BJ (cell line): ENCODE measurements at regions not wholly inside any gene's neighbourhood (a gene's known extent, or its start where the extent isn't known, plus 50 kb on each side); places are given as distances from the start of the nearest gene placed in this dataset.
A peak's percentile ranks its signal among the peaks of the same experiment; 100 is the strongest.
"Not testable (repeated sequence)": the region's sequence is repeated elsewhere in the genome, so short reads cannot be mapped to it uniquely, and the experiment has no call there.

Experiments
- CTCF ChIA-PET: fragments of 350-600 bp; formaldehyde crosslinking; extraction: SDS; loops from one replicate; lab custom pipeline; 2021; ENCODE audit warnings: antibody characterized with exemption, inconsistent platforms; lab: Yijun Ruan, JAX
- POLR2A ChIA-PET: fragments of 300-600 bp; sonication (Branson Sonifier 250); formaldehyde crosslinking; extraction: SDS; loops from one replicate; lab custom pipeline; 2021; ENCODE audit warnings: antibody characterized with exemption; lab: Charles Lee
- DNase-seq: peaks from one replicate; pipeline ENCODE4 v3.0.0-alpha.2; 2011; ENCODE audit warnings: low read depth
- H3K27me3 ChIP-seq: 2 replicates; pipeline ENCODE4 v1.6.0; 2011; ENCODE audit warnings: low read length; ENCODE audit not compliant: control insufficient read depth, insufficient read depth
- H3K36me3 ChIP-seq: 2 replicates; pipeline ENCODE4 v1.5.1; 2011; ENCODE audit warnings: low read length; ENCODE audit not compliant: control insufficient read depth, insufficient read depth
- H3K4me3 ChIP-seq: 2 replicates; pipeline ENCODE4 v1.5.1; 2011; ENCODE audit warnings: low read depth, mild to moderate bottlenecking, control low read depth, low read length
- CTCF ChIP-seq: IDR thresholded peaks from 2 replicates; pipeline ENCODE4 v1.5.1; 2011; ENCODE audit warnings: low read depth, mild to moderate bottlenecking, control low read depth, inconsistent platforms, low read length, moderate library complexity; ENCODE audit not compliant: insufficient read depth

GRCh38 chr1:82782599-82782998 lies 981.9 kb downstream of the ADGRL2 start:
- POLR2A ChIA-PET, result no interaction called here
- CTCF ChIA-PET, result no interaction called here
- H3K36me3 ChIP-seq, result no peaks in the 10 kb centered on the region

DNA sequence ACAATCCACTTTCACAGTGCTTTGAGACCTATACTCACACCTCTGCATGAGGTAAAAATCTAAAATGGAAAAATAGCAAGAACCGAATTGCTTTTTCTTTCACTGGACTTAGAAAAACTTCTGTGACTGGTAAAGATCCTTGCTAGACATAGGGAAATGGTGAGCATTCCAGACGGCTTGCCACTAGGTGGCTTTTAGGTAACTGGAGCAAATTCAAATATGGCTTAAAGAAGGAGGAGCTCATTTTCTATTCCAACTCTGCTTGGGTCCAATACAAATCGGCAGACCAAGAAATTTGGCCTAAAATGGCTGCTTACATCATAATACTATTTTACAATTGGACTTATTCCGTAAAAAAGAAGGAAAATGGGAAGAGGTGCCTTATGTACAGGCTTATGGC lies 977.9 kb downstream of the ADGRL2 start:
- Histone ChIP-seq H3K27me3 (no peaks in the 10 kb centered on the region), H3K4me3 (no peak overlapping the region), H3K36me3 (no peaks in the 10 kb centered on the region)
- DNase-seq, result no peak
- POLR2A ChIA-PET, result no interaction called here
- CTCF ChIA-PET, result no interaction called here
- no peak for TF ChIP-seq CTCF

More at GRCh38 chr1:82782599-82782998, 981.9 kb downstream of the ADGRL2 start:
- no peaks in the 10 kb centered on the region for H3K27me3 ChIP-seq
- no peak for TF ChIP-seq CTCF
- H3K4me3 ChIP-seq, result no peak overlapping the region
- DNase-seq, result no peak

DNA sequence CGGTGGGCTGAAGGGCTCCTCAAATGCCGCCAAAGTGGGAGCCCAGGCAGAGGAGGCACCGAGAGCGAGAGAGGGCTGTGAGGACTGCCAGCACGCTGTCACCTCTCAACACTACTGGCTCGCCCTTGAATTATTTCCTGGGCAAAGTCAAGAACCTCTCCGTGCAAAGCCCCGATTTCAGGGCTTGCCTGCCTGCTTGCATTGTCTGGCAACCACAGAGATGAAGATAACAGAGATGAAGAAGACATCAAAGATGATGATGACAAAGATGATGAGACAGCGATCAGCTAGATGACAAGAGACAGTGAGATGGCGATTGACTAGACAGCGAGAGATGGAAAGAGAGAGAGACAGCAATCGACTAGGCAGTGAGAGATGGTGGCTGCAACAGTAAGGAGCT lies 976.5 kb downstream of the ADGRL2 start:
- DNase-seq, result no peak
- Histone ChIP-seq H3K4me3 (no peak overlapping the region), H3K36me3 (no peaks in the 10 kb centered on the region), H3K27me3 (no peaks in the 10 kb centered on the region)
- ChIA-PET POLR2A (no interaction called here), CTCF (no interaction called here)
- no peak for TF ChIP-seq CTCF

DNA sequence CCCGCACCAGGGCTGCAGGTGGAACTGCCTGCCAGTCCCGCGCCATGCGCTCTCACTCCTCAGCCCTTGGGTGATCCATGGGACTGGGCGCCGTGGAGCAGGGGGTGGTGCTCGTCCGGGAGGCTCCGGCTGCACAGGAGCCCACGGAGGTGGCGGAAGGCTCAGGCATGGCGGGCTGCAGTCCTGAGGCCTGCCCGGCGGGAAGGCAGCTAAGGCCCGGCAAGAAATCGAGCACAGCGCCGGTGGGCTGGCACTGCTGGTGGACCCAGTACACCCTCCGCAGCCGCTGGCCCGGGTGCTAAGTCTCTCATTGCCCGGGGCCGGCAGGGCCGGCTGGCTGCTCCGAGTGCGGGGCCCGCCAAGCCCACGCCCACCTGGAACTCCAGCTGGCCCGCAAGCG lies 976.0 kb downstream of the ADGRL2 start:
- POLR2A ChIA-PET, DNase-seq, H3K36me3 ChIP-seq, H3K4me3 ChIP-seq, H3K27me3 ChIP-seq: not testable (repeated sequence)
- CTCF ChIA-PET, result interaction anchor here (1.1 to 1.2 kb wide), 2 partner anchors 12 to 727 kb away, joined by 3 read pairs; no protein-coding TSS in a partner anchor

- ChIA-PET POLR2A (no interaction called here), CTCF (interaction anchor here (1.1 to 1.2 kb wide), 2 partner anchors 13 to 728 kb away, joined by 3 read pairs; no protein-coding TSS in a partner anchor)
- Histone ChIP-seq H3K36me3 (no peaks in the 10 kb centered on the region), H3K4me3 (no peak overlapping the region), H3K27me3 (no peaks in the 10 kb centered on the region)
- DNase-seq, result no peak
- peak; percentile 52 for TF ChIP-seq CTCF
These were observed 974.8 kb downstream of the ADGRL2 start for GRCh38 chr1:82775406-82776000.
